EH (cell line): ENCODE measurements at regions not wholly inside any gene's neighbourhood (a gene's known extent, or its start where the extent isn't known, plus 50 kb on each side); places are given as distances from the start of the nearest gene placed in this dataset.
"Not testable (repeated sequence)": the region's sequence is repeated elsewhere in the genome, so short reads cannot be mapped to it uniquely, and the experiment has no call there.

Experiments used
- DNase-seq: peaks from one replicate; pipeline ENCODE4 v3.0.0-alpha.2; 2015; ENCODE audit warnings: low read depth

GRCh38 chr6:82419132-82419581 is 55.5 kb downstream of the TPBG start:
- DNase-seq, result no peak

DNA sequence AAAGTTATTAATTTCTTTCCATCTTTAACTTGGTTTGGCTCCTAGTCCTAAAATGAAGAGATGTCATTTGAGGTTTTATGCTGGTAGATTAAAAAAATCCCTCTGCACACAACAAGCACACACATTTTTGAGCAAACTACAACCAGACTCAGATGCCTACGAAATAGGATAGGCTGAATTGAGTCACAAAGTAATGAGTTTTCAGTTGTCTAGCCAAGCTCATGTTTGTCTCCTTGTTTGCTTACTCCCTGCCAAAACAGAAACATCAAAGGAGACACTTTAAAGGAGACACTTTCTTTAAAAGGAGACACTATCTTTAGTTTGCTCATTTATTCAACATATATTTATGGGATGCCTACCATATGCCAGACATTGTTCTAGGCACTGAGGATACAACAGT is 56.2 kb downstream of the TPBG start:
- DNase-seq, result no peak

GRCh38 chr6:82430611-82431010 is 67.0 kb downstream of the TPBG start:
- DNase-seq, result no peak

- no peak for DNase-seq
Measured at GRCh38 chr6:82436740-82437139, 73.1 kb downstream of the TPBG start.

GRCh38 chr6:82437701-82438100 is 74.1 kb downstream of the TPBG start:
- DNase-seq, result peak; percentile 5

GRCh38 chr6:82441047-82441855 is 77.6 kb downstream of the TPBG start:
- DNase-seq, result peak; percentile 6

DNA sequence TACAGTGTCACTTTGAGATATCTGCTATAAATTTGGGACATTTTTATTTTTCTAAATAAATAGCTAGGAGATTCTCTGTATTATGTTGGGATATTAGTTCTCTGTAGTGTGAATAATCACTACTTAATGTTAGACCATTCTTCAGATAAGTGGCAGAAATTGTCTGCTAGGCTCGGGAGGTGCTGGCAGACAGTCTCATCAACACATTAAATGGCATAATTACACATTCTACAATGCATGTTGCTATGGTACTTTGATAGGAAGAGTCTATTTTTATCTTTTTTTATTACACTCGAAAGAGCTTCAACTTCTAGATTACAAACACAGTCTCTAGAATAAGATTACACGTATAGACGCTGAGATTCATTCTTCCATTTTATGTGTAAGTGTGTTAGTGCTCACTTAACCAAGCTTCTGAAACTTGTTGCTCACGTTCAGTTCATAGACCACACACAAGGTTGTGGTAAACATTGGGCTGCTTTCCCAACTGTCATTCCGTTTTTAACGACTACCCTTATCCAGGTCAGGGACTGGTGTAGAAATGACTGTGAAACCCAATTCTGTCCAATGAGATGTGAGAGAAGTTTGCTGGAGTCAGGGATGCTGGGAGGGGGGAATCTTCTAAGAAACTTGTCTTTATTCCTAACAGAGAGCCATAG is 78.6 kb downstream of the TPBG start:
- no peak for DNase-seq

GRCh38 chr6:82458147-82458546 is 94.5 kb downstream of the TPBG start:
- no peak for DNase-seq

DNA sequence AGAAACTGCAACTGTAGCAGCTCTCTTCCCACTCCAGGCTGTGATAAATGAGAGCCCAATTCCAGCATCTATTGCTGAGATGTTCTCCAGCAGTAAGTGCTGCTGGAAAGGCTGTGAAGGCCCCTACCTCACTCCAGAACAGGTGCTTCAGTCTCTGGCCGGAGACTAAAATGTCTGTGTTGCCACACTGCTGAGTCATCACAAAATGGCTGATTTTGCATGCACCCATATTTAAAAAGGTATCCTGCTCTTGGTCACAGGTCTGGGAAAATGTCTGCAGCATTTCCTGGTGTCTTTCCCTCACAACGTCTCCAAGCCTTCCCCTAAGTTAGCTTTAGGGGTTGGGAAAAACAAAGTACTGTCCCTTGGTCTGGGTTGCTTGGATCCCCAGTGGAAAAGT is 95.1 kb downstream of the TPBG start:
- no peak for DNase-seq

DNA sequence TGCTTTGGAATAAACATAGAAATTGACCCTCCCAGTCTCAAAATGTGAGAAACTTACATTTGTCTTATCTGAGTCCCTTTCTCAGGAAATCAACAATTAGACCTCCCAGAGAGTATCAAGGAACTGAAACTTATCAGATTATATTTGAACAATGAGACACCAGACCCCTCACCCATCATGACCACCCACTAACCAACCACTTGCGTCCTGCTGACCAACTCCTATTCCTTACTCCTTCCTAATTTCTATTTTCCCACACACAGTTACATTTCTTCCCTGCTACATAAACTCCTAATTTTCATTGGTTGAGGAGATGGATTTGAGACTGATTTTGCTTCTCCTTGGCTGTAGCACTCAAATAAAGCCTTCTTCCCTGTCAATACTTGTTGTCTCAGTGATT is 97.9 kb downstream of the TPBG start:
- DNase-seq, result no peak

DNA sequence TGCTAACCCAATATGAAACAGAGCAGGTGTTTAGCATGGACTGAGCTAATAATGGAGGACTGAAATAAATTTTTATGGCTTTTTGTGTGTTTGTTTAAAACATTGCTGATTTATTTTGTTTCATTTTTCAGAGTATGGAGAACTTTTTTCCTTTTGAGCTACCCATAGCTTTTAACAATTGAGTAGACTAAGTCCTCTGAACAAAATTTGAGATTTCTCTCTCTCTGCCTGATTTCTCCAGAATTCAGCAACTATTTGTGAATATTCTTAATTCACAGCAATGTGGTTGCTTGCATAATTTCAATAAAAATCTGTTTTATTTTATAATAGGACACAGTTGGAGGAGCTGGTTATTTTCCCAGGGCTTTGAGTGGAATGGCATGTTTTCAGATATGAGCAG is 103.7 kb downstream of the TPBG start:
- DNase-seq, result no peak

DNA sequence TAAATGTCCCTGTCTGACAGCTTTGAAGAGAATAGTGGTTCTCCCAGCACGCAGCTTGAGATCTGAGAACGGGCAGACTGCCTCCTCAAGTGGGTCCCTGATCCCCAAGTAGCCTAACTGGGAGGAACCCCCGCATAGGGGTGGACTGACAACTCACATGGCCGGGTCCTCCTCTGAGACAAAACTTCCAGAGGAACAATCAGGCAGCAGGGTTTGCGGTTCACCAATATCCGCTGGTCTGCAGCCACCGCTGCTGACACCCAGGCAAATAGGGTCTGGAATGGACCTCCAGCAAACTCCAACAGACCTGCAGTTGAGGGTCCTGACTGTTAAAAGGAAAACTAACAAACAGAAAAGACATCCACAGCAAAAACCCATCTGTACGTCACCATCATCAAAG is 106.5 kb downstream of the TPBG start:
- not testable (repeated sequence) for DNase-seq

DNA sequence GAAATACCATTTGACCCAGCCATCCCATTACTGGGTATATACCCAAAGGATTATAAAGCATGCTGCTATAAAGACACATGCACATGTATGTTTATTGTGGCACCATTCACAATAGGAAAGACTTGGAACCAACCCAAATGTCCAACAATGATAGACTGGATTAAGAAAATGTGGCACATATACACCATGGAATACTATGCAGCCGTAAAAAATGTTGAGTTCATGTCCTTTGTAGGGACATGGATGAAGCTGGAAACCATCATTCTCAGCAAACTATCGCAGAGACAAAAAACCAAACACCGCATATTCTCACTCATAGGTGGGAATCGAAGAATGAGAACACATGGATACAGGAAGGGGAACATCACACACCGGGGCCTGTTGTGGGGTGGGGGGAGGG is 111.5 kb downstream of the TPBG start:
- DNase-seq, result not testable (repeated sequence)

DNA sequence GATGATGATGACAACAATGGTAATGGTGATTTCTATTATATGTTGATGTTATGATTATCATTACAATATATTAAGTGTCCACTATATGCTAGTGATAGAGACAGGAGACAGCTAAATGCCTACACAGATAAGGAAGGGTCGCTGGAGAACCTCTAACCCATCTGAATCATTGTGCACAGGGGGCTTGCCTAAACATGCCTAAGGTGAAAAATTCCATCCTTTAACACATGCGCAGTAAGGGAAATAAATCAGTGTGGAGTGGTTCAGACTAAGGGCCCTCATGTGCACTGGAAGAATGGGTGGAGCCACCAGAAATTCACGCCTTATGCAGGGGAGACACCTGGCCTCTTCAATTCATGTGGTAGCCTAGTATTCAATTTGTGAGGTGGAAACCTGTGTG is 120.4 kb downstream of the TPBG start:
- no peak for DNase-seq

- no peak for DNase-seq
Measured at GRCh38 chr6:82484737-82485626, 121.4 kb downstream of the TPBG start.

DNA sequence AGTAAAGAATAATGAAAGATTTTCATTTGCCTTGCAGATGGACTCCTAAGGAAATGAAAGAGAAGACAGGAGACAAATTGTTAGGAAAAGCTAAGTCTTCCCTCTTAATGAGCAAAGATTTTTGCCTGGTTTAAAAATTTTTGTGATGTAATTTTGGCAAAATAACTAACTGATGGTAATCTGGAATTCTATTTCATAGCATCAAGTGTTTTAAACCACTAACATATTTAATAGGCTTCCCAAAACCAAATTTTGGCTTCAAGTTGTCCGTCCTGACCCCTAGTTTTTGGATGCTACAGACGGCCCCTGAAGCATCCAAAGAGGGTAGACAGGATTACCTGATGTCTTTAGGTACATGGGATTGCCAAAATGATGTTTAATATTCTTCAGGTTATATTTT is 124.3 kb downstream of the TPBG start:
- DNase-seq, result no peak

DNA sequence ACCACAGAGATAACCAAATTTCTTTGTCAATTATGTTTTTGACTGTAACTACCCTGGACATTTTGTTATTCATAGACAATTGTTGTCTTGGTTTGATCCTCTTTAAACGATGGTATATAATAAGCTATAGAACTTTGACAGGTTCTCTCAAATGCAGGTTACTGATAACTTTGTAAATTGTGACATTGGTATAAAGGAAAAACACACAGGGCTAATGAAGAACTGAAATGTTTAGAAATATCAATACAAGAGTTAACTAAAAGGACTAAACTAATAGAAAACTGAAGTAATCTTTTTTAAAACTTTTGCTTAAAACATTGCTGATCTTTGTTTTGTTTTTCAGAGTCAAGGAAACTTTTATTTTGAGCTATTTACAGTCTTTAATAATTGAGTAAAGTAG is 124.8 kb downstream of the TPBG start:
- no peak for DNase-seq

DNA sequence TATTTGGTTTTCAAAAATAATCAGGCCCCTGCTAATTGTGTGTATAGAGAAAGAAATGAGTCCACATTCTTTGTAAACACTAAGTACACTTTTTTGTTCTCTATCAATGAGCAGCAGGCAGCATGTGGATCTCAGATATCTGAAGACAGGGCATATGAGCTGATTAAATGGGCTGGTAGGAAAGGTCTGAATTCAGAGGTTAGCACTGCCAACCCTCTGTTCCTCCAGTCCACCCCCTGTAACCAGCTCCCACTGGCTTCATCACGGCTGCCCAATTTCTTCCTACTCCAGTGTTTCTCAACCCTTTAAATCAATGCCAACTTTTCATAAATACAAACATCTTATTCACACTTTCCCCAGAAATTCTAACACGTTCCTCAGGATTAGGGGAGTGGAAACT is 128.5 kb downstream of the TPBG start:
- no peak for DNase-seq

GRCh38 chr6:82493467-82493866 is 129.8 kb downstream of the TPBG start:
- DNase-seq, result no peak

GRCh38 chr6:82494367-82494766 is 130.8 kb downstream of the TPBG start:
- DNase-seq, result no peak

GRCh38 chr6:82501901-82502300 is 138.3 kb downstream of the TPBG start:
- not testable (repeated sequence) for DNase-seq

DNA sequence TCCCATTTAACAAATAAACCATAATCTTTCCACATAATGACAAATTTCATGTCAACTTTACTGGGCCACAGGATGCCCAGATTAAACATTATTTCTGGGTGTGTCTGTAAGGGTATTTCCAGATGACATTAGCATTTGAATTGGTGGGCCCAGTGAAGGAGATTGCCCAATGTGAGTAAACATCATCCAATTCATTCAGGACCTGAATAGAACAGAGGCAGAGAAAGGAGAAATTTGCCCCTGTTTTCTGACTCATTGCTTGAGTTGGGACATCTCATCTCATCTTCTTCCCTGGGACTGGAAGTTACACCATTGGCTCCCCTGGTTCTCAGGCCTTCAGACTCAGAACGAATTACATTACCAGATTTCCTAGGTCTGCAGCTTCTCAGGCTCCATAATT is 142.9 kb downstream of the TPBG start:
- no peak for DNase-seq

GRCh38 chr6:82507112-82507511 is 143.5 kb downstream of the TPBG start:
- no peak for DNase-seq
